AG09309 (cell line): ENCODE measurements at regions not wholly inside any gene's neighbourhood (a gene's known extent, or its start where the extent isn't known, plus 50 kb on each side); places are given as distances from the start of the nearest gene placed in this dataset.
"Not testable (repeated sequence)": the region's sequence is repeated elsewhere in the genome, so short reads cannot be mapped to it uniquely, and the experiment has no call there.

ENCODE experiments used
- DNase-seq: peaks from one replicate; pipeline ENCODE4 v3.0.0-alpha.2; 2010; ENCODE audit warnings: low read depth
- H3K4me3 ChIP-seq: 2 replicates; pipeline ENCODE4 v1.5.1; 2011; ENCODE audit warnings: mild to moderate bottlenecking, low read depth, low read length, moderate library complexity; ENCODE audit not compliant: control insufficient read depth
- CTCF ChIP-seq: IDR thresholded peaks from 2 replicates; pipeline ENCODE4 v1.5.1; 2011; ENCODE audit warnings: mild to moderate bottlenecking, low read depth, low read length, inconsistent platforms; ENCODE audit not compliant: insufficient read depth, control insufficient read depth; ENCODE audit errors: missing control alignments

- no peak for TF ChIP-seq CTCF
- no peak overlapping the region for H3K4me3 ChIP-seq
- no peak for DNase-seq
These were observed 60.6 kb upstream of the PAGE5 start for GRCh38 chrX:55159551-55159950.

GRCh38 chrX:55160685-55161552 is 59.2 kb upstream of the PAGE5 start:
- TF ChIP-seq CTCF, result no peak

GRCh38 chrX:55161581-55161980 is 58.6 kb upstream of the PAGE5 start:
- no peak for DNase-seq
- TF ChIP-seq CTCF, result no peak
- H3K4me3 ChIP-seq, result peak overlapping the region; percentile 47

More at GRCh38 chrX:55160685-55161552, 59.2 kb upstream of the PAGE5 start:
- DNase-seq, result peak; percentile 37
- peak overlapping the region; percentile 47 for H3K4me3 ChIP-seq

- no peak for DNase-seq
- no peak for TF ChIP-seq CTCF
- no peak overlapping the region for H3K4me3 ChIP-seq
These were observed 57.0 kb upstream of the PAGE5 start for GRCh38 chrX:55163171-55163570.

- DNase-seq, H3K4me3 ChIP-seq: not testable (repeated sequence)
These were observed 55.1 kb upstream of the PAGE5 start for GRCh38 chrX:55165026-55165425.

GRCh38 chrX:55167124-55167803 is 52.9 kb upstream of the PAGE5 start:
- no peak for TF ChIP-seq CTCF
- no peak for DNase-seq
- H3K4me3 ChIP-seq, result no peak overlapping the region

GRCh38 chrX:55167901-55168300 is 52.2 kb upstream of the PAGE5 start:
- no peak for DNase-seq
- TF ChIP-seq CTCF, result no peak
- H3K4me3 ChIP-seq, result no peak overlapping the region
